PC-3 (cell line): ENCODE measurements at regions not wholly inside any gene's neighbourhood (a gene's known extent, or its start where the extent isn't known, plus 50 kb on each side); places are given as distances from the start of the nearest gene placed in this dataset.

Experiments
- ATAC-seq: fragments of 200-7000 bp; cut with Tn5 transposase; 2 replicates; pipeline ENCODE4 v1.9.1; 2020; ENCODE audit warnings: mild to moderate bottlenecking, moderate library complexity
- BruUV-seq: library from RNA; stranded (reverse); fragments of 400-500 nt; replicated peaks from 2 replicates; lab custom pipeline; 2021; lab: Mats Ljungman, UMichigan
- CTCF ChIA-PET: fragments of 300-600 bp; sonication (Branson Sonifier 250); formaldehyde crosslinking; loops from one replicate; lab custom pipeline; 2022; ENCODE audit warnings: antibody characterized with exemption; lab: Charles Lee
- POLR2A ChIA-PET: fragments of 300-600 bp; sonication (Branson Sonifier 250); formaldehyde crosslinking; loops from one replicate; lab custom pipeline; 2022; ENCODE audit warnings: antibody characterized with exemption; ENCODE audit not compliant: unreplicated experiment; lab: Charles Lee
- DNase-seq: peaks from one replicate; pipeline ENCODE4 v3.0.0-alpha.2; 2015
- H2AFZ ChIP-seq: fragments of 300-600 bp; sonication (generic); 2 replicates; pipeline ENCODE4 v1.6.0; 2016; ENCODE audit warnings: antibody characterized with exemption, low read length
- H3F3A ChIP-seq: fragments of 300-600 bp; sonication (generic); one replicate; pipeline ENCODE4 v1.6.0; 2017; ENCODE audit warnings: antibody characterized with exemption, low read length, control low read depth, mild to moderate bottlenecking; ENCODE audit not compliant: unreplicated experiment
- H3K27ac ChIP-seq: fragments of 300-600 bp; sonication (generic); 2 replicates; pipeline ENCODE4 v1.5.1; 2016; ENCODE audit warnings: mild to moderate bottlenecking, low read length
- H3K27me3 ChIP-seq: fragments of 300-600 bp; sonication (generic); 2 replicates; pipeline ENCODE4 v1.6.1; 2016; ENCODE audit warnings: low read length, mixed read lengths
- H3K36me3 ChIP-seq: fragments of 300-600 bp; sonication (generic); 2 replicates; pipeline ENCODE4 v1.6.1; 2016; ENCODE audit warnings: low read depth, mixed run types, low read length, mixed read lengths
- H3K4me1 ChIP-seq: fragments of 300-600 bp; sonication (generic); 2 replicates; pipeline ENCODE4 v1.5.1; 2016; ENCODE audit warnings: low read length; ENCODE audit not compliant: insufficient read depth
- H3K4me2 ChIP-seq: fragments of 300-600 bp; sonication (generic); 2 replicates; pipeline ENCODE4 v1.6.0; 2016; ENCODE audit warnings: low read length
- H3K4me3 ChIP-seq: fragments of 300-600 bp; sonication (generic); 2 replicates; pipeline ENCODE4 v1.5.1; 2016; ENCODE audit warnings: mild to moderate bottlenecking, low read length, mixed read lengths
- H3K79me2 ChIP-seq: fragments of 300-600 bp; sonication (generic); 2 replicates; pipeline ENCODE4 v1.6.1; 2017; ENCODE audit warnings: low read length, mixed read lengths
- H3K9ac ChIP-seq: fragments of 300-600 bp; sonication (generic); 2 replicates; pipeline ENCODE4 v1.6.0; 2016; ENCODE audit warnings: mild to moderate bottlenecking, low read length
- H3K9me2 ChIP-seq: fragments of 300-600 bp; sonication (generic); replicated peaks from 2 replicates; pipeline ENCODE4 v1.6.1; 2016; ENCODE audit warnings: mixed run types, low read length, mixed read lengths
- H3K9me3 ChIP-seq: fragments of 300-600 bp; sonication (generic); 2 replicates; pipeline ENCODE4 v1.6.1; 2016; ENCODE audit warnings: low read length, mixed read lengths
- H4K20me1 ChIP-seq: fragments of 300-600 bp; sonication (generic); 2 replicates; pipeline ENCODE4 v1.6.1; 2016; ENCODE audit warnings: low read length, mixed read lengths
- CTCF ChIP-seq: fragments of 300-600 bp; sonication (generic); conservative IDR thresholded peaks from 2 replicates; pipeline ENCODE4 v1.5.1; 2017; ENCODE audit warnings: antibody characterized with exemption, low read depth, mild to moderate bottlenecking, low read length
- EZH2 ChIP-seq: fragments of 300-600 bp; sonication (generic); IDR thresholded peaks from one replicate; pipeline ENCODE4 v1.6.1; 2017; ENCODE audit warnings: antibody characterized with exemption, mild to moderate bottlenecking, low read length; ENCODE audit not compliant: unreplicated experiment
- EZH2phosphoT487 ChIP-seq: fragments of 300-600 bp; sonication (generic); IDR thresholded peaks from 2 replicates; pipeline ENCODE4 v1.6.1; 2018; ENCODE audit warnings: mild to moderate bottlenecking, antibody characterized with exemption, low read length, borderline replicate concordance
- intact Hi-C: fragments of 100-400 bp; cut with micrococcal nuclease; formaldehyde crosslinking; loops from 2 replicates; pipeline ENCODE4 v1.9.0; 2023

GRCh38 chr2:59947209-59947608, 606.2 kb downstream of the BCL11A start:
- H4K20me1 ChIP-seq: no peaks in the 10 kb centered on the region
- H3K9ac ChIP-seq: no peak overlapping the region
- no peaks in the 10 kb centered on the region for H3K36me3 ChIP-seq
- CTCF ChIA-PET: no interaction called here
- H3K9me3 ChIP-seq: no peaks in the 10 kb centered on the region
- no peaks in the 10 kb centered on the region for H3K9me2 ChIP-seq
- BruUV-seq: no TSS peak
- no peak overlapping the region for H3K4me2 ChIP-seq
- H3K27me3 ChIP-seq: peaks cover 34% of the 10 kb centered on the region; the same call in 1 of the 2 replicates
- no peak for TF ChIP-seq CTCF
- TF ChIP-seq EZH2: no peak
- no peak for TF ChIP-seq EZH2phosphoT487
- H3K79me2 ChIP-seq: no peaks in the 10 kb centered on the region
- H3K4me3 ChIP-seq: no peak overlapping the region
- H3K4me1 ChIP-seq: no peaks in the 10 kb centered on the region
- no peak overlapping the region for H3K27ac ChIP-seq
- ATAC-seq (no peak), DNase-seq (no peak)
- no peaks in the 10 kb centered on the region for H3F3A ChIP-seq
- H2AFZ ChIP-seq: no peak overlapping the region
- intact Hi-C loops: no loop called here
- POLR2A ChIA-PET: no interaction called here

GRCh38 chr2:59939236-59939635, 614.2 kb downstream of the BCL11A start:
- Histone ChIP-seq H3K9me2 (no peaks in the 10 kb centered on the region), H3K27me3 (no peaks in the 10 kb centered on the region), H3K4me3 (no peak overlapping the region), H3K4me1 (no peaks in the 10 kb centered on the region), H3K9me3 (no peaks in the 10 kb centered on the region), H4K20me1 (no peaks in the 10 kb centered on the region), H3K79me2 (no peaks in the 10 kb centered on the region), H3F3A (no peaks in the 10 kb centered on the region), H2AFZ (no peak overlapping the region), H3K4me2 (no peak overlapping the region), H3K36me3 (no peaks in the 10 kb centered on the region), H3K9ac (no peak overlapping the region), H3K27ac (no peak overlapping the region)
- POLR2A ChIA-PET: no interaction called here
- DNase-seq: no peak
- no TSS peak for BruUV-seq
- intact Hi-C loops: no loop called here
- no peak for ATAC-seq
- CTCF ChIA-PET: no interaction called here
- TF ChIP-seq EZH2phosphoT487 (no peak), EZH2 (no peak), CTCF (no peak)

- H3K4me3 ChIP-seq: no peak overlapping the region
- DNase-seq (no peak), ATAC-seq (no peak)
- no peak overlapping the region for H3K9ac ChIP-seq
- no peak overlapping the region for H3K4me2 ChIP-seq
- BruUV-seq: no TSS peak
- POLR2A ChIA-PET: no interaction called here
- no peaks in the 10 kb centered on the region for H3K79me2 ChIP-seq
- no peak overlapping the region for H2AFZ ChIP-seq
- H3K27ac ChIP-seq: no peak overlapping the region
- no peaks in the 10 kb centered on the region for H4K20me1 ChIP-seq
- CTCF ChIA-PET: no interaction called here
- no peaks in the 10 kb centered on the region for H3K4me1 ChIP-seq
- H3K36me3 ChIP-seq: no peaks in the 10 kb centered on the region
- H3K9me3 ChIP-seq: no peaks in the 10 kb centered on the region
- no peak for TF ChIP-seq EZH2
- no peak for TF ChIP-seq EZH2phosphoT487
- no peak for TF ChIP-seq CTCF
- intact Hi-C loops: no loop called here
- H3K9me2 ChIP-seq: no peaks in the 10 kb centered on the region
- H3K27me3 ChIP-seq: no peaks in the 10 kb centered on the region
- H3F3A ChIP-seq: no peaks in the 10 kb centered on the region
Observed at GRCh38 chr2:59938181-59938580, 615.3 kb downstream of the BCL11A start.
